Astrocyte (in vitro differentiated cells and primary cell): ENCODE measurements at regions not wholly inside any gene's neighbourhood (a gene's known extent, or its start where the extent isn't known, plus 50 kb on each side); places are given as distances from the start of the nearest gene placed in this dataset.

ENCODE experiments used
- DNase-seq: peaks from one replicate; pipeline ENCODE4 v3.0.0-alpha.2; 2010; ENCODE audit warnings: low read depth
- FAIRE-seq: peaks from 2 replicates; lab custom pipeline; 2011; peaks lifted over from hg19 to GRCh38; lab: Jason Lieb, UNC
- H2AFZ ChIP-seq: 2 replicates; pipeline ENCODE4 v1.6.0; 2012; ENCODE audit warnings: low read depth, low read length, inconsistent platforms
- H3K27ac ChIP-seq: 2 replicates; pipeline ENCODE4 v1.5.1; 2011; ENCODE audit warnings: low read depth, low read length, inconsistent platforms
- H3K27me3 ChIP-seq: 2 replicates; pipeline ENCODE4 v1.6.0; 2011; ENCODE audit warnings: low read length, inconsistent platforms; ENCODE audit not compliant: insufficient read depth
- H3K36me3 ChIP-seq: 2 replicates; pipeline ENCODE4 v1.5.1; 2011; ENCODE audit warnings: low read length, inconsistent platforms; ENCODE audit not compliant: insufficient read depth
- H3K4me1 ChIP-seq: 2 replicates; pipeline ENCODE4 v1.5.1; 2011; ENCODE audit warnings: low read length, inconsistent platforms; ENCODE audit not compliant: insufficient read depth
- H3K4me2 ChIP-seq: 2 replicates; pipeline ENCODE4 v1.6.0; 2012; ENCODE audit warnings: low read length, inconsistent platforms
- H3K4me3 ChIP-seq: 2 replicates; pipeline ENCODE4 v1.5.1; 2011; ENCODE audit warnings: low read depth, mild to moderate bottlenecking, low read length, inconsistent platforms; ENCODE audit not compliant: insufficient read depth
- H3K79me2 ChIP-seq: 2 replicates; pipeline ENCODE4 v1.6.0; 2012; ENCODE audit warnings: mild to moderate bottlenecking, low read length, inconsistent platforms; ENCODE audit not compliant: insufficient read depth
- H3K9ac ChIP-seq: 2 replicates; pipeline ENCODE4 v1.6.0; 2012; ENCODE audit warnings: mild to moderate bottlenecking, low read length, inconsistent platforms
- H3K9me3 ChIP-seq: 2 replicates; pipeline ENCODE4 v1.5.1; 2012; ENCODE audit warnings: low read depth, mild to moderate bottlenecking, low read length, inconsistent platforms; ENCODE audit not compliant: insufficient read depth
- H4K20me1 ChIP-seq: 2 replicates; pipeline ENCODE4 v1.6.0; 2012; ENCODE audit warnings: low read length, inconsistent platforms; ENCODE audit not compliant: insufficient read depth
- H3K27ac Mint-ChIP-seq: one replicate; pipeline ENCODE4 v1.8.0; 2021; ENCODE audit warnings: mild to moderate bottlenecking, mixed read lengths; ENCODE audit not compliant: unreplicated experiment
- H3K27me3 Mint-ChIP-seq: one replicate; pipeline ENCODE4 v1.8.0; 2021; ENCODE audit warnings: low read depth, mixed read lengths; ENCODE audit not compliant: unreplicated experiment
- H3K36me3 Mint-ChIP-seq: one replicate; pipeline ENCODE4 v1.8.0; 2021; ENCODE audit warnings: low read depth, mixed read lengths; ENCODE audit not compliant: unreplicated experiment
- H3K4me1 Mint-ChIP-seq: one replicate; pipeline ENCODE4 v1.8.0; 2021; ENCODE audit warnings: low read depth, mixed read lengths; ENCODE audit not compliant: unreplicated experiment
- H3K4me3 Mint-ChIP-seq: one replicate; pipeline ENCODE4 v1.8.0; 2021; ENCODE audit warnings: mild to moderate bottlenecking, moderate library complexity, mixed read lengths; ENCODE audit not compliant: unreplicated experiment
- H3K9me3 Mint-ChIP-seq: one replicate; pipeline ENCODE4 v1.8.0; 2021; ENCODE audit warnings: mild to moderate bottlenecking, mixed read lengths; ENCODE audit not compliant: unreplicated experiment
- CTCF ChIP-seq: IDR thresholded peaks from 2 replicates; pipeline ENCODE4 v1.5.1; 2011; ENCODE audit warnings: low read depth, mild to moderate bottlenecking, inconsistent platforms, low read length, moderate library complexity; ENCODE audit not compliant: insufficient read depth
- EZH2 ChIP-seq: IDR thresholded peaks from 2 replicates; pipeline ENCODE4 v1.6.1; 2012; ENCODE audit warnings: mild to moderate bottlenecking, low read length, inconsistent platforms; ENCODE audit not compliant: insufficient read depth

- Histone ChIP-seq H3K4me2 (no peak overlapping the region), H3K9me3 (no peaks in the 10 kb centered on the region), H3K27me3 (peaks cover 9% of the 10 kb centered on the region), H3K79me2 (no peaks in the 10 kb centered on the region), H3K4me3 (no peak overlapping the region), H2AFZ (no peak overlapping the region), H3K27ac (no peak overlapping the region), H3K4me1 (no peaks in the 10 kb centered on the region), H4K20me1 (no peaks in the 10 kb centered on the region), H3K36me3 (no peaks in the 10 kb centered on the region), H3K9ac (no peak overlapping the region)
- Mint-ChIP-seq H3K36me3 (peaks cover 2% of the 10 kb centered on the region), H3K4me3 (no peak overlapping the region), H3K27ac (no peak overlapping the region), H3K27me3 (peaks cover 37% of the 10 kb centered on the region), H3K4me1 (no peaks in the 10 kb centered on the region), H3K9me3 (peaks cover 2% of the 10 kb centered on the region)
- DNase-seq: no peak
- TF ChIP-seq EZH2: no peak
- no peak for TF ChIP-seq CTCF
- no peak for FAIRE-seq
Observed at GRCh38 chr11:131163613-131164012, 206.8 kb upstream of the NTM start.

- H3K36me3 Mint-ChIP-seq: no peaks in the 10 kb centered on the region
- H3K79me2 ChIP-seq: no peaks in the 10 kb centered on the region
- peaks cover 9% of the 10 kb centered on the region for H3K27me3 ChIP-seq
- H3K27ac Mint-ChIP-seq: no peak overlapping the region
- no peaks in the 10 kb centered on the region for H3K9me3 ChIP-seq
- no peak overlapping the region for H3K4me3 Mint-ChIP-seq
- FAIRE-seq (no peak), DNase-seq (no peak)
- H3K4me2 ChIP-seq: no peak overlapping the region
- H3K4me3 ChIP-seq: no peak overlapping the region
- H2AFZ ChIP-seq: no peak overlapping the region
- peaks cover 2% of the 10 kb centered on the region for H3K9me3 Mint-ChIP-seq
- peaks cover 34% of the 10 kb centered on the region for H3K27me3 Mint-ChIP-seq
- TF ChIP-seq EZH2 (no peak), CTCF (no peak)
- no peaks in the 10 kb centered on the region for H3K36me3 ChIP-seq
- H3K4me1 Mint-ChIP-seq: no peaks in the 10 kb centered on the region
- no peak overlapping the region for H3K27ac ChIP-seq
- no peak overlapping the region for H3K9ac ChIP-seq
- H3K4me1 ChIP-seq: no peaks in the 10 kb centered on the region
- H4K20me1 ChIP-seq: no peaks in the 10 kb centered on the region
Observed at GRCh38 chr11:131165036-131165435, 205.4 kb upstream of the NTM start.

GRCh38 chr11:131168839-131169713 is 201.3 kb upstream of the NTM start:
- Mint-ChIP-seq H3K27ac (no peak overlapping the region), H3K27me3 (peaks cover 26% of the 10 kb centered on the region), H3K4me1 (no peaks in the 10 kb centered on the region), H3K9me3 (no peaks in the 10 kb centered on the region), H3K36me3 (no peaks in the 10 kb centered on the region), H3K4me3 (no peak overlapping the region)
- FAIRE-seq (no peak), DNase-seq (no peak)
- no peak overlapping the region for H3K4me3 ChIP-seq
- H3K4me2 ChIP-seq: no peak overlapping the region
- H3K27ac ChIP-seq: no peak overlapping the region
- H2AFZ ChIP-seq: no peak overlapping the region
- no peaks in the 10 kb centered on the region for H3K36me3 ChIP-seq
- H3K9me3 ChIP-seq: no peaks in the 10 kb centered on the region
- no peaks in the 10 kb centered on the region for H4K20me1 ChIP-seq
- no peaks in the 10 kb centered on the region for H3K4me1 ChIP-seq
- H3K79me2 ChIP-seq: no peaks in the 10 kb centered on the region
- peaks cover 4% of the 10 kb centered on the region for H3K27me3 ChIP-seq
- no peak overlapping the region for H3K9ac ChIP-seq
- TF ChIP-seq EZH2: no peak
- no peak for TF ChIP-seq CTCF
